Superior temporal gyrus (tissue), 1 donor: ENCODE measurements at regions not wholly inside any gene's neighbourhood (a gene's known extent, or its start where the extent isn't known, plus 50 kb on each side); places are given as distances from the start of the nearest gene placed in this dataset.

ENCODE experiments used
- DNase-seq: peaks from one replicate; pipeline ENCODE4 v3.0.0-alpha.2; 2016; ENCODE audit errors: extremely low spot score

- no peak for DNase-seq
These were observed 180.7 kb upstream of the STARD13 start for GRCh38 chr13:33466262-33466661.

GRCh38 chr13:33467556-33467955 lies 182.0 kb upstream of the STARD13 start:
- no peak for DNase-seq

- DNase-seq = no peak
These were observed 185.6 kb upstream of the STARD13 start for GRCh38 chr13:33471204-33471603.

- DNase-seq = no peak
These were observed 186.9 kb upstream of the STARD13 start for GRCh38 chr13:33472446-33472845.

- DNase-seq = no peak
These were observed 193.6 kb upstream of the STARD13 start for GRCh38 chr13:33479105-33479504.

- no peak for DNase-seq
These were observed 195.0 kb upstream of the STARD13 start for GRCh38 chr13:33480561-33480960.

- DNase-seq = no peak
These were observed 197.9 kb upstream of the STARD13 start for GRCh38 chr13:33483471-33483870.

- no peak for DNase-seq
These were observed 199.7 kb upstream of the STARD13 start for GRCh38 chr13:33485247-33485646.

- DNase-seq = peak; percentile 73
These were observed 202.2 kb upstream of the STARD13 start for GRCh38 chr13:33487575-33488243.

GRCh38 chr13:33489563-33489962 lies 204.0 kb upstream of the STARD13 start:
- DNase-seq = no peak

- no peak for DNase-seq
These were observed 205.1 kb upstream of the STARD13 start for GRCh38 chr13:33490461-33491327.

- DNase-seq = no peak
These were observed 208.3 kb upstream of the STARD13 start for GRCh38 chr13:33493672-33494365.

- DNase-seq = no peak
These were observed 209.1 kb upstream of the STARD13 start for GRCh38 chr13:33494596-33495204.

GRCh38 chr13:33496336-33496735 lies 210.8 kb upstream of the STARD13 start:
- no peak for DNase-seq

- no peak for DNase-seq
These were observed 211.7 kb upstream of the STARD13 start for GRCh38 chr13:33497146-33497845.

- DNase-seq = no peak
These were observed 222.5 kb upstream of the STARD13 start for GRCh38 chr13:33508060-33508459.

- DNase-seq = peak; percentile 35
These were observed 224.2 kb upstream of the STARD13 start for GRCh38 chr13:33509642-33510229.

- DNase-seq = no peak
These were observed 224.9 kb upstream of the STARD13 start for GRCh38 chr13:33510350-33510970.

- DNase-seq = no peak
These were observed 227.5 kb upstream of the STARD13 start for GRCh38 chr13:33512880-33513554.

GRCh38 chr13:33514362-33514761 lies 228.8 kb upstream of the STARD13 start:
- no peak for DNase-seq
